ENCODE measurements at regions not wholly inside any gene's neighbourhood (a gene's known extent, or its start where the extent isn't known, plus 50 kb on each side); places are given as distances from the start of the nearest gene placed in this dataset.

DNA sequence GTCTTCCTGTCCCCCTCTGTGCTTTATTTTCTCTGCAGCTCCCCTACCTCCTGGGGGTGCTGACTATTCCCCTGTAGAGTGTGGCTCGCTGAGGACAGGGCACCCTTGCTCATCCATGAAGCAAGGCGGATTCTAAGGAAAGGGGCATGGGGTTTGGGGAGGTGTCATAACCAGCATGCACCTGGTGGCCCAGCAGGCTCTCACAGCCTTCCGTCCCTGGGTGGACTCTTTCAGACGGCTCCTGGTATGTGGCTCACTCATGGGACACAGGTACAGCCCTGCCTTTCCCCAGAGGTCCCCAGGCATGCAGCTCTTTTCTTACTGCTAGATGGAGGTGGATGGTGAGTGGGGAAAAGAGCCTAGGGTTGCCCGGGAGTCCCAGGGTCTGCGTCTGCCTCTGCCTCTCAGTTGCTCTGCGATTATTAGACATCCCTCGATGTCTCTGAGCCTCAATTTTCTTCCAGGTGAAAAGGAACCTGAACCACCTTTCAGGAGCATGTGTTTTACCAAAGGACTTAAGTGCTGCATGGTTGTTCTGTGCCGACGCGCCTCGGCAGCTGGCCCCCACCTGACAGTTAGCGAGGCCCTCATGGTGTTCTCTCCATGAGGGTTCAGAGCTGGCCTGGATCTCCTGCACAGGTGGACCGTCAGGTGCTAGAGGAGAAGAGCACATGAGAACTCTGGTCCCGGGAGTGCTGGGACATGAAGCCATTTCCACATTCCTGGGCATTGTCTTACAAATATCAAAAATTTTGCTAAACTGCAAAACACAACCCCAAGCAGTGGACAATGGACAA lies 172.5 kb upstream of the SHH start:
- Histone ChIP-seq H3K9me1 (ENCODE audit: insufficient read depth, low read length) (no peaks in the 10 kb centered on the region), H3K4ac (ENCODE audit: low read depth, low read length) (no peak overlapping the region), H3K27me3 (ENCODE audit: control insufficient read depth, insufficient read depth, low read length) (no peaks in the 10 kb centered on the region), H4K8ac (ENCODE audit: low read depth in 2 of 2, low read length in 2 of 2) (no peak overlapping the region), H2AK9ac (replicated peaks; ENCODE audit: low read depth, low read length, poor library complexity) (no peak overlapping the region), H3K27ac (ENCODE audit: insufficient read depth, low read length) (no peak overlapping the region), H3K4me1 (ENCODE audit: control insufficient read depth, insufficient read depth, low read length) (no peaks in the 10 kb centered on the region), H3K56ac (ENCODE audit: extremely low read depth, insufficient read depth, low read length) (no peak overlapping the region), H3K23ac (ENCODE audit: low read depth, low read length) (no peak overlapping the region), H3K36me3 (ENCODE audit: control insufficient read depth, insufficient read depth, low read length) (no peaks in the 10 kb centered on the region), H2AK5ac (ENCODE audit: low read depth, low read length) (no peak overlapping the region), H2BK120ac (ENCODE audit: low read depth, low read length) (no peak overlapping the region), H4K91ac (ENCODE audit: insufficient read depth, low read depth, low read length) (no peak overlapping the region), H2BK5ac (ENCODE audit: low read depth, low read length, poor library complexity, severe bottlenecking) (no peak overlapping the region), H3K18ac (ENCODE audit: low read depth, low read length) (no peak overlapping the region), H4K20me1 (ENCODE audit: insufficient read depth, low read length) (no peaks in the 10 kb centered on the region), H2BK15ac (ENCODE audit: low read depth, low read length) (no peak overlapping the region), H3K9ac (ENCODE audit: low read depth, low read length) (no peak overlapping the region), H2AFZ (replicated peaks; ENCODE audit: low read length, poor library complexity) (no peak overlapping the region), H4K5ac (ENCODE audit: low read depth, low read length) (no peak overlapping the region), H3K14ac (replicated peaks; ENCODE audit: low read depth, low read length) (no peak overlapping the region), H3K4me2 (ENCODE audit: low read depth, low read length) (no peak overlapping the region), H2BK20ac (ENCODE audit: low read depth, low read length) (no peak overlapping the region), H3K4me3 (ENCODE audit: insufficient read depth, low read depth, low read length) (no peak overlapping the region), H3K79me1 (ENCODE audit: low read depth in 1 of 2, low read length in 2 of 2) (no peaks in the 10 kb centered on the region), H3K9me3 (ENCODE audit: control insufficient read depth, insufficient read depth, low read length) (peaks cover 30% of the 10 kb centered on the region)
- BruUV-seq (replicated peaks): no TSS peak
- ATAC-seq (ENCODE audit: low read depth) (no peak), DNase-seq (no peak)
- in situ Hi-C loops (cut with MboI; ENCODE audit: low sequenced_read_pairs): no loop called here
- dilution Hi-C loops (cut with HindIII; ENCODE audit: low sequenced_read_pairs, unreplicated experiment): no loop called here
- intact Hi-C loops (cut with micrococcal nuclease): no loop called here
- ChIA-PET CTCF (interaction anchor here (0.5 kb wide), 1 partner anchor 1574 kb away, joined by 3 read pairs; no protein-coding TSS in a partner anchor), POLR2A (ENCODE audit: unreplicated experiment) (no interaction called here)
- TF ChIP-seq CTCF (conservative IDR thresholded peaks at IDR 0.05; ENCODE audit: low read depth, low read length) (no peak), RCOR1 (IDR thresholded peaks at IDR 0.05; ENCODE audit: insufficient replicate concordance, low read length) (no peak), FOS (IDR thresholded peaks at IDR 0.05; ENCODE audit: low read depth, low read length) (no peak), RFX5 (IDR thresholded peaks at IDR 0.05; ENCODE audit: low read depth, low read length) (no peak), POLR2A (IDR thresholded peaks at IDR 0.05; ENCODE audit: low read depth, low read length) (no peak)
- WGBS, 2 experiments (ENCODE audit: extremely low coverage in 2 of 2, insufficient read length in 1 of 2): 70% methylated on average over 2 of the region's 15 CpGs; no CpG with 5 or more reads in 1 of the 2 experiments
